ENCODE measurements at regions not wholly inside any gene's neighbourhood (a gene's known extent, or its start where the extent isn't known, plus 50 kb on each side); places are given as distances from the start of the nearest gene placed in this dataset.
"Not testable (repeated sequence)": the region's sequence is repeated elsewhere in the genome, so short reads cannot be mapped to it uniquely, and the experiment has no call there.

GRCh38 chr18:29841631-29842030 lies 1200.9 kb downstream of the DSC3 start:
- no peaks in the 10 kb centered on the region for H3K36me3 ChIP-seq (ENCODE audit: control insufficient read depth in 4 of 4, insufficient read depth in 4 of 4, low read length in 4 of 4)
- TF ChIP-seq CTCF (IDR thresholded peaks at IDR 0.05; ENCODE audit: control extremely low read depth, extremely low read depth): no peak
- ATAC-seq (ENCODE audit: insufficient read depth, low FRiP score) (no peak), DNase-seq (no peak)
- H3K9me3 ChIP-seq (ENCODE audit: control insufficient read depth in 4 of 4, insufficient read depth in 3 of 4, low read length in 3 of 4): no peaks in the 10 kb centered on the region
- H3K27ac ChIP-seq (ENCODE audit: low read depth in 1 of 2, low read length in 1 of 2): no peak overlapping the region
- no peak overlapping the region for H3K4me3 ChIP-seq
- no peaks in the 10 kb centered on the region for H3K4me1 ChIP-seq (ENCODE audit: control insufficient read depth in 5 of 5, insufficient read depth in 5 of 5, low read length in 5 of 5)
- no peak overlapping the region for H3K9ac ChIP-seq (ENCODE audit: insufficient read depth in 1 of 2, low read length in 2 of 2)
- H3K27me3 ChIP-seq (ENCODE audit: control insufficient read depth in 3 of 3, insufficient read depth in 3 of 3, low read length in 2 of 3): no peaks in the 10 kb centered on the region
- WGBS, 2 donors: 15 to 45% methylated on average over 3 of the region's 3 CpGs

- H3K4me3 ChIP-seq: no peak overlapping the region
- no peak for TF ChIP-seq CTCF (IDR thresholded peaks at IDR 0.05; ENCODE audit: control extremely low read depth, extremely low read depth)
- ATAC-seq (ENCODE audit: insufficient read depth, low FRiP score): no peak
Observed at GRCh38 chr18:29840089-29840488, 1202.5 kb downstream of the DSC3 start.

DNA sequence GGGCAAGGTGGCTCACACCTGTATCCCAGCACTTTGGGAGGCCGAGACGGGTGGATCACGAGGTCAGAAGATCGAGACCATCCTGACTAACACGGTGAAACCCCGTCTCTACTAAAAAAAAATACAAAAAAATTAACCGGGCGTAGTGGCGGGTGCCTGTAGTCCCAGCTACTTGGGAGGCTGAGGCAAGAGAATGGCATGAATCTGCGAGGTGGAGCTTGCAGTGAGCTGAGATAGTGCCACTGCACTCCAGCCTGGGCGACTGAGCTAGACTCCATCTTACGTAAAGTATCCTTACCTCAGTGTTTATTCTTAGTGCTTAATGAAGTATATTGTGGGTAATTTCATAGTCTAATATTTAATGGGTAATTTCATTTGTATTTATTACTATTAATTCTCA lies 1203.6 kb downstream of the DSC3 start:
- not testable (repeated sequence) for H3K9me3 ChIP-seq (ENCODE audit: control insufficient read depth in 4 of 4, insufficient read depth in 3 of 4, low read length in 3 of 4); H3K36me3 ChIP-seq (ENCODE audit: control insufficient read depth in 4 of 4, insufficient read depth in 4 of 4, low read length in 4 of 4); H3K27me3 ChIP-seq (ENCODE audit: control insufficient read depth in 3 of 3, insufficient read depth in 3 of 3, low read length in 2 of 3); H3K9ac ChIP-seq (ENCODE audit: insufficient read depth in 1 of 2, low read length in 2 of 2); DNase-seq; ATAC-seq (ENCODE audit: insufficient read depth, low FRiP score); H3K4me1 ChIP-seq (ENCODE audit: control insufficient read depth in 5 of 5, insufficient read depth in 5 of 5, low read length in 5 of 5); H3K4me3 ChIP-seq; H3K27ac ChIP-seq (ENCODE audit: low read depth in 1 of 2, low read length in 1 of 2)
- WGBS, 2 donors: 92% methylated on average over 12 of the region's 12 CpGs

More at GRCh38 chr18:29840089-29840488, 1202.5 kb downstream of the DSC3 start:
- Histone ChIP-seq H3K27ac (ENCODE audit: low read depth in 1 of 2, low read length in 1 of 2) (no peak overlapping the region), H3K9ac (ENCODE audit: insufficient read depth in 1 of 2, low read length in 2 of 2) (no peak overlapping the region), H3K27me3 (ENCODE audit: control insufficient read depth in 3 of 3, insufficient read depth in 3 of 3, low read length in 2 of 3) (no peaks in the 10 kb centered on the region), H3K36me3 (ENCODE audit: control insufficient read depth in 4 of 4, insufficient read depth in 4 of 4, low read length in 4 of 4) (no peaks in the 10 kb centered on the region), H3K4me1 (ENCODE audit: control insufficient read depth in 5 of 5, insufficient read depth in 5 of 5, low read length in 5 of 5) (no peaks in the 10 kb centered on the region), H3K9me3 (ENCODE audit: control insufficient read depth in 4 of 4, insufficient read depth in 3 of 4, low read length in 3 of 4) (no peaks in the 10 kb centered on the region)
- no peak for DNase-seq

- DNase-seq: no peak
Observed at GRCh38 chr18:29838556-29838955, 1204.0 kb downstream of the DSC3 start.

More at GRCh38 chr18:29838556-29838955, 1204.0 kb downstream of the DSC3 start:
- Histone ChIP-seq H3K27ac (ENCODE audit: low read depth in 1 of 2, low read length in 1 of 2) (no peak overlapping the region), H3K4me3 (no peak overlapping the region), H3K4me1 (ENCODE audit: control insufficient read depth in 5 of 5, insufficient read depth in 5 of 5, low read length in 5 of 5) (no peaks in the 10 kb centered on the region), H3K36me3 (ENCODE audit: control insufficient read depth in 4 of 4, insufficient read depth in 4 of 4, low read length in 4 of 4) (no peaks in the 10 kb centered on the region), H3K9ac (ENCODE audit: insufficient read depth in 1 of 2, low read length in 2 of 2) (no peak overlapping the region), H3K9me3 (ENCODE audit: control insufficient read depth in 4 of 4, insufficient read depth in 3 of 4, low read length in 3 of 4) (no peaks in the 10 kb centered on the region), H3K27me3 (ENCODE audit: control insufficient read depth in 3 of 3, insufficient read depth in 3 of 3, low read length in 2 of 3) (no peaks in the 10 kb centered on the region)
- no peak for TF ChIP-seq CTCF (IDR thresholded peaks at IDR 0.05; ENCODE audit: control extremely low read depth, extremely low read depth)
- WGBS, 2 donors: 90 to 91% methylated on average over 1 of the region's 1 CpG
- no peak for ATAC-seq (ENCODE audit: insufficient read depth, low FRiP score)

Data from lung (tissue), 11 donors.